OCI-LY1 (cell line): ENCODE measurements at regions not wholly inside any gene's neighbourhood (a gene's known extent, or its start where the extent isn't known, plus 50 kb on each side); places are given as distances from the start of the nearest gene placed in this dataset.

ENCODE experiments used
- H2AFZ ChIP-seq: fragments of 200-600 bp; sonication (generic), shearing (Covaris generic); 2 replicates; pipeline ENCODE4 v1.6.0; 2014; ENCODE audit warnings: antibody characterized with exemption, mild to moderate bottlenecking, low read length
- H3F3A ChIP-seq: fragments of 200-600 bp; sonication (generic), shearing (Covaris generic); 2 replicates; pipeline ENCODE4 v1.6.0; 2014; ENCODE audit warnings: mild to moderate bottlenecking, antibody characterized with exemption, low read length, moderate library complexity; ENCODE audit not compliant: insufficient read depth
- H3K27ac ChIP-seq: fragments of 200-600 bp; sonication (generic); 2 replicates; pipeline ENCODE4 v1.5.1; 2014; ENCODE audit warnings: low read length, mixed run types, mild to moderate bottlenecking, low read depth; ENCODE audit not compliant: poor library complexity, severe bottlenecking
- H3K27me3 ChIP-seq: fragments of 200-600 bp; sonication (generic); 2 replicates; pipeline ENCODE4 v1.6.0; 2014; ENCODE audit warnings: antibody characterized with exemption, mild to moderate bottlenecking, low read length, moderate library complexity; ENCODE audit not compliant: insufficient read depth
- H3K36me3 ChIP-seq: fragments of 200-600 bp; sonication (generic); 2 replicates; pipeline ENCODE4 v1.6.1; 2014; ENCODE audit warnings: mild to moderate bottlenecking, antibody characterized with exemption, low read length, moderate library complexity, mixed read lengths; ENCODE audit not compliant: insufficient read depth
- H3K4me1 ChIP-seq: fragments of 200-600 bp; sonication (generic); 2 replicates; pipeline ENCODE4 v1.5.1; 2014; ENCODE audit warnings: mild to moderate bottlenecking, low read length, moderate library complexity; ENCODE audit not compliant: insufficient read depth, severe bottlenecking
- H3K4me2 ChIP-seq: fragments of 200-600 bp; sonication (generic), shearing (Covaris generic); 2 replicates; pipeline ENCODE4 v1.6.1; 2014; ENCODE audit warnings: low read length
- H3K4me3 ChIP-seq: fragments of 200-600 bp; sonication (generic); 2 replicates; pipeline ENCODE4 v1.5.1; 2014; ENCODE audit warnings: low read length, low read depth, mild to moderate bottlenecking, mixed read lengths; ENCODE audit not compliant: poor library complexity, severe bottlenecking
- H3K79me2 ChIP-seq: fragments of 200-600 bp; shearing (Covaris generic); 2 replicates; pipeline ENCODE4 v1.6.1; 2016; ENCODE audit warnings: mixed run types, low read length, mixed read lengths; ENCODE audit not compliant: insufficient read depth
- H3K9ac ChIP-seq: fragments of 200-600 bp; sonication (generic), shearing (Covaris generic); 2 replicates; pipeline ENCODE4 v1.6.1; 2014; ENCODE audit warnings: mild to moderate bottlenecking, low read length, mixed read lengths
- H3K9me2 ChIP-seq: fragments of 200-600 bp; sonication (generic), shearing (Covaris generic); 2 replicates; pipeline ENCODE4 v1.6.1; 2014; ENCODE audit warnings: low read depth, mild to moderate bottlenecking, low read length, mixed read lengths
- H3K9me3 ChIP-seq: fragments of 200-600 bp; shearing (Covaris generic); 2 replicates; pipeline ENCODE4 v1.6.1; 2014; ENCODE audit warnings: low read length, mixed read lengths
- H4K20me1 ChIP-seq: fragments of 200-600 bp; sonication (generic), shearing (Covaris generic); 2 replicates; pipeline ENCODE4 v1.6.0; 2016; ENCODE audit warnings: mild to moderate bottlenecking, low read length; ENCODE audit not compliant: insufficient read depth
- EZH2 ChIP-seq: fragments of 200-600 bp; sonication (generic), shearing (Covaris generic); IDR thresholded peaks from 2 replicates; pipeline ENCODE4 v1.8.0; 2017; ENCODE audit warnings: borderline replicate concordance, mixed run types, mild to moderate bottlenecking, antibody characterized with exemption, low read length, moderate library complexity, mixed read lengths
- TF ChIP-seq, protein P1 (sequence below): fragments of 200-600 bp; sonication (generic), shearing (Covaris generic); IDR thresholded peaks from 2 replicates; pipeline ENCODE4 v1.5.1; 2017; ENCODE audit warnings: mild to moderate bottlenecking, antibody characterized with exemption, low read length, moderate library complexity, mixed read lengths

GRCh38 chr4:19346636-19347035 is 905.1 kb upstream of the SLIT2 start:
- no peaks in the 10 kb centered on the region for H3K9me3 ChIP-seq
- no peak overlapping the region for H3K27ac ChIP-seq
- no peaks in the 10 kb centered on the region for H3K79me2 ChIP-seq
- no peaks in the 10 kb centered on the region for H3K36me3 ChIP-seq
- H3K4me3 ChIP-seq = no peak overlapping the region
- no peak overlapping the region for H2AFZ ChIP-seq
- H3K27me3 ChIP-seq = no peaks in the 10 kb centered on the region
- no peaks in the 10 kb centered on the region for H4K20me1 ChIP-seq
- H3K4me1 ChIP-seq = no peaks in the 10 kb centered on the region
- H3K9ac ChIP-seq = no peak overlapping the region
- TF ChIP-seq EZH2 = no peak
- TF ChIP-seq, protein P1, sequence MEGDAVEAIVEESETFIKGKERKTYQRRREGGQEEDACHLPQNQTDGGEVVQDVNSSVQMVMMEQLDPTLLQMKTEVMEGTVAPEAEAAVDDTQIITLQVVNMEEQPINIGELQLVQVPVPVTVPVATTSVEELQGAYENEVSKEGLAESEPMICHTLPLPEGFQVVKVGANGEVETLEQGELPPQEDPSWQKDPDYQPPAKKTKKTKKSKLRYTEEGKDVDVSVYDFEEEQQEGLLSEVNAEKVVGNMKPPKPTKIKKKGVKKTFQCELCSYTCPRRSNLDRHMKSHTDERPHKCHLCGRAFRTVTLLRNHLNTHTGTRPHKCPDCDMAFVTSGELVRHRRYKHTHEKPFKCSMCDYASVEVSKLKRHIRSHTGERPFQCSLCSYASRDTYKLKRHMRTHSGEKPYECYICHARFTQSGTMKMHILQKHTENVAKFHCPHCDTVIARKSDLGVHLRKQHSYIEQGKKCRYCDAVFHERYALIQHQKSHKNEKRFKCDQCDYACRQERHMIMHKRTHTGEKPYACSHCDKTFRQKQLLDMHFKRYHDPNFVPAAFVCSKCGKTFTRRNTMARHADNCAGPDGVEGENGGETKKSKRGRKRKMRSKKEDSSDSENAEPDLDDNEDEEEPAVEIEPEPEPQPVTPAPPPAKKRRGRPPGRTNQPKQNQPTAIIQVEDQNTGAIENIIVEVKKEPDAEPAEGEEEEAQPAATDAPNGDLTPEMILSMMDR = no peak
- no peak overlapping the region for H3K4me2 ChIP-seq
- H3K9me2 ChIP-seq = no peaks in the 10 kb centered on the region
- H3F3A ChIP-seq = no peaks in the 10 kb centered on the region

DNA sequence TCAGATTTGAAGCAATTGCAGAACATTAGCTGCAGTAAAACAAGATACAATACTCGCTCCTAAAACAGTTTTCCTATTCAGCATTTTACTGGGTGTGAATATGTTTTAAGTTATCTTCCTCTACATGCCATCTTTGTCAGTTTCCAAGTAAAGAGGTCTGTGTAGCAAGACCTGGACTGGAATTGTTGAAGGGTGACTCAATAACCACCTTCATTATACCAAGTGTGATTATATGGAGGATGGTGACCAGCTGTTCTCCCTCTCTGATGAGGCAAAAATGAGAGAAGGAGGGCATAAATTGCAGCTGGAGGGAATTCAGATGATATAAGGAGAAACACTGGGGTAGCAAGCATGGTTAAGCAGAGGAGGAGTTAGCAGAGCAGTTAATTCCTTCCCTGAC is 922.1 kb upstream of the SLIT2 start:
- no peak overlapping the region for H3K27ac ChIP-seq
- no peaks in the 10 kb centered on the region for H3K4me1 ChIP-seq

GRCh38 chr4:19329077-19329476 is 922.6 kb upstream of the SLIT2 start:
- Histone ChIP-seq H3K9me3 (no peaks in the 10 kb centered on the region), H3K4me1 (no peaks in the 10 kb centered on the region), H3F3A (no peaks in the 10 kb centered on the region), H3K4me2 (no peak overlapping the region), H3K27me3 (no peaks in the 10 kb centered on the region), H3K79me2 (no peaks in the 10 kb centered on the region), H3K4me3 (no peak overlapping the region), H3K9ac (no peak overlapping the region), H3K27ac (no peak overlapping the region), H4K20me1 (no peaks in the 10 kb centered on the region), H3K36me3 (no peaks in the 10 kb centered on the region), H2AFZ (no peak overlapping the region), H3K9me2 (no peaks in the 10 kb centered on the region)
- TF ChIP-seq, protein P1 = no peak
- TF ChIP-seq EZH2 = no peak

More for the DNA sequence above, 922.1 kb upstream of the SLIT2 start:
- TF ChIP-seq, protein P1 = no peak
- TF ChIP-seq EZH2 = no peak
- H3K9me3 ChIP-seq = no peaks in the 10 kb centered on the region
- no peaks in the 10 kb centered on the region for H4K20me1 ChIP-seq
- no peak overlapping the region for H2AFZ ChIP-seq
- no peaks in the 10 kb centered on the region for H3K27me3 ChIP-seq
- H3K9ac ChIP-seq = no peak overlapping the region
- no peak overlapping the region for H3K4me2 ChIP-seq
- no peak overlapping the region for H3K4me3 ChIP-seq
- no peaks in the 10 kb centered on the region for H3F3A ChIP-seq
- H3K36me3 ChIP-seq = no peaks in the 10 kb centered on the region
- no peaks in the 10 kb centered on the region for H3K79me2 ChIP-seq
- no peaks in the 10 kb centered on the region for H3K9me2 ChIP-seq
